NOMO-1 treated with DMSO at 0.1 percent for 48 hours (cell line): ENCODE measurements at regions not wholly inside any gene's neighbourhood (a gene's known extent, or its start where the extent isn't known, plus 50 kb on each side); places are given as distances from the start of the nearest gene placed in this dataset.

ENCODE experiments used
- DNase-seq: peaks from one replicate; lab custom pipeline; 2025; ENCODE audit not compliant: unreplicated experiment; lab: John Stamatoyannopoulos, UW

- peak; percentile 8 for DNase-seq
Observed at GRCh38 chr1:238485057-238485911, 594.6 kb upstream of the ZP4 start.

GRCh38 chr1:238484121-238484520, 593.4 kb upstream of the ZP4 start:
- no peak for DNase-seq

- peak; percentile 98 for DNase-seq
Observed at GRCh38 chr1:238476841-238477240, 586.1 kb upstream of the ZP4 start.

GRCh38 chr1:238475712-238476111, 585.0 kb upstream of the ZP4 start:
- no peak for DNase-seq

GRCh38 chr1:238474263-238474662, 583.5 kb upstream of the ZP4 start:
- DNase-seq: no peak

- peak; percentile 77 for DNase-seq
Observed at GRCh38 chr1:238469146-238469631, 578.5 kb upstream of the ZP4 start.

- no peak for DNase-seq
Observed at GRCh38 chr1:238468068-238468467, 577.3 kb upstream of the ZP4 start.

- DNase-seq: no peak
Observed at GRCh38 chr1:238466459-238466858, 575.7 kb upstream of the ZP4 start.

GRCh38 chr1:238465449-238465848, 574.7 kb upstream of the ZP4 start:
- no peak for DNase-seq

- no peak for DNase-seq
Observed at GRCh38 chr1:238458899-238459298, 568.2 kb upstream of the ZP4 start.

- no peak for DNase-seq
Observed at GRCh38 chr1:238457610-238458009, 566.9 kb upstream of the ZP4 start.

GRCh38 chr1:238451781-238452310, 561.1 kb upstream of the ZP4 start:
- DNase-seq: no peak

GRCh38 chr1:238450976-238451375, 560.3 kb upstream of the ZP4 start:
- DNase-seq: no peak

- DNase-seq: no peak
Observed at GRCh38 chr1:238443687-238444086, 553.0 kb upstream of the ZP4 start.

GRCh38 chr1:238439511-238439910, 548.8 kb upstream of the ZP4 start:
- DNase-seq: no peak

- no peak for DNase-seq
Observed at GRCh38 chr1:238438311-238439270, 547.9 kb upstream of the ZP4 start.

- peak; percentile 1 for DNase-seq
Observed at GRCh38 chr1:238429703-238430102, 539.0 kb upstream of the ZP4 start.

- DNase-seq: no peak
Observed at GRCh38 chr1:238419209-238419608, 528.5 kb upstream of the ZP4 start.

GRCh38 chr1:238409932-238410331, 519.2 kb upstream of the ZP4 start:
- DNase-seq: no peak

- DNase-seq: peak; percentile 21
Observed at GRCh38 chr1:238409191-238409850, 518.6 kb upstream of the ZP4 start.

GRCh38 chr1:238408737-238409136, 518.0 kb upstream of the ZP4 start:
- no peak for DNase-seq
